ENCODE measurements at regions not wholly inside any gene's neighbourhood (a gene's known extent, or its start where the extent isn't known, plus 50 kb on each side); places are given as distances from the start of the nearest gene placed in this dataset.

GRCh38 chr12:102573237-102573636 is 92.9 kb upstream of the IGF1 start:
- no peak for DNase-seq

DNA sequence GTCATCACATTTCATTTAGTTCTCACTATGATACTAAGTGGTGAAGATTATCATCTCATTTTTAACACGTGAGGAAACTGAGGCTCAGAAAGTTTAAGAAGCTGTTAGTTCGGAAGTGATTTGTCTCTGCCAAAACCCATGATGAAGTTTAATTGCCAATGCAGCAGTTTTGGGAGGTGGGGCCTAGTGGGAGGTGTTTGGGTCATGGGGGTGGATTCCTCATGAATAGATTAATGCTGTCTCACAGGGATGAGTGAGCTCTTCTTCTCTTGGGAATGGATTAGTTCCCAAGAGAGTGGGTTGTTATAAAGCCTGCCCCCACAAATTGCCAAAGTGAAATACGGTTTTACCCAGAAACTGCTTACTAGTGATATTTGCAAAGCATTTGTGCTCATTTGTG is 91.5 kb upstream of the IGF1 start:
- DNase-seq = no peak

DNA sequence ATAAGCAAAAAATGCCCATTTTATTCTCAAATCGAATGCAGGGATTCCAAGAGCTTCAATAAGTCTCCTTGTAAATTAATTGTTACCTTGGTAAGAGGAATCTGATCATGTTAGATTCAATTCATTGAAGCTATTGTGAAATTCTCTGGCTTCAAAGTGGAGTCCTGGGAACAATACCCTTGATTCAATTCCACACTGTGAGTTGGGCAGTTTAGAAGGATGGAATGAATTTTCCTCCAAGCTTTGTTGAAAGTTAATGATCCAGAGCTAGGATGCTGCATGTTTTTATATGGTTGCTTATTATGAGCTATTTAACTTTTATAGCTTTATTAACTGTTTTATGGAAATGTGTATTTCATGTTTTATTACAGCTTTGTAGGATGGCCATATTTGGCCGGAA is 89.9 kb upstream of the IGF1 start:
- no peak for DNase-seq

GRCh38 chr12:102569803-102570202 is 89.4 kb upstream of the IGF1 start:
- DNase-seq = no peak

DNA sequence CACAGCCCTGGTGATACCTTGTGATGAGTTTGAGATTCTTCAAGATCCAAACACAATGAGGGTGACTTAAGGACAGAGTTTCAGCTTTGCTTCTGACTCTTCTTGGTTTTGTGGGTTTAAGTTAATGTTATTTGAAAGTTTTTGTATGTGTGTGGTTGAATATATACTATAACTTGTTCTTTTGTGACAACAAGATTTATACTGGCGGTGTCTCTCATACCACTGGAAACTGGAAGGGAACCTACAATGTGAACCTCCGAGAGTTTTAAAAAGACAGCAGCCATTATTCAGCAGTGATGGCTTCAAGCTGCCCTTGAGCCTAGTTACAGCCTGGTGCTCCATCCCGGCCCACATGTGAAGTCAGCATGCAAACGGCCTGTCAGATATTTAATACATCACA is 87.9 kb upstream of the IGF1 start:
- DNase-seq = no peak

DNA sequence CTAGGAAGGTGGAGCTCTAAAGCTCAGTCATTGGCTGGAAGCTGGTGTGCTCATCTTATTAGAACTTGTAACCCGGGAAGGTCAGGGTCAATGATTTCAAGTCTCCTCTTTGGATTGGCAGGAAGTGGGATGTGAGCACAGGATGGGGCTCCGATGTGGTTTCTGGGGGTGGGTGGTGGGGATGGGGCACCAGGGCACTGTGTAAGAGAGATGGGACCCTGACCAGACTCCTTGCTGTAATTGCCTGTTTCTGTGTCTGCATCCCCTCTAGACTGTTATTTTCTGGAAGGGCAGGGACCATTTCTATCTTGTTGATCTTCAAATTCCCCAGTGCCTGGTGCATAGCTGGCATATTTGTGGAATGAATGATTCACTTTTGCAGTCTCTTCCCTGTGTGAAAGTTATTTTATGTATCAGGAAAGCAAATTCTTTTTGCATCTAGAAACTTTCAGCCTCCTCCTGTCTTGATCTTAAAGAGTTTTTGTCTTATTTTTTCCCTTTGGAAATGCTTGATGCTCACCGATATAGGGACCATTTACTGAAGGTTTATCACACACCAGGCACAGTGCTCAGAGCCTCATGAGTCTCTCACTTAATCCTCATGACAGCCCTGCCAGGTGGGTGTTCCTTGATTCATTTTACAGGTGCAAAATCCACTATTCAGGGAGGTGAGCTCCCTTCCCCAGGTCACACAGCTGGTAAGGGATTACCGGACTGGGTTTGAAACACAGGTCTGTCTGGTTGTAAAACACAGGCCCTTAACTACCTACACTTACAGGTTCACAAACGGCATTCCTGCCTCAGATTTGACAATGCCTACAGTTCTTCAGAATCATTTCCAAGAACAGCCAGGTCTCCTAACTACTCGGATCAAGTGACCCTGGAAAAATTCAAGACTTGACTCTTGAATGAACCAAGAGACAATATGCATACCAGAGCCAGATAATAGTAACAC is 86.9 kb upstream of the IGF1 start:
- DNase-seq = peak; percentile 54

DNA sequence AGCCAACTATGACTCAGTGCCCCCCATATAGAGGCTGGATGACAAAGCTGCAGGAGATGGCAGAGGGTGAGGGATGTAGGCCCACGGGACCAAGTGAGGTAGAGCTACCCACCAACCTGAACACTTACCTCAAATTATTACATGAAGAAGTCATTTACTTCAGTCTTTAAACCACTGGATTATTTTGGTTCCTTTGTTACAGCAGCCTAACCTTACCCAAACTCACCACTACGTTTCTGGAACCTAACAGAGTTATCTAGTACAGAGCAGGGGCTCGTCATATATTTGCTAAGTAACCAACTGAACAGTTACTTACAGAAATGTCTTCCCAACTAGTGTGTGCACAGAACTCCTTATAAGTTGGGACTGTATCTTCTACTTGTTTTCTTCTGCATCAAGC is 85.2 kb upstream of the IGF1 start:
- DNase-seq = no peak

DNA sequence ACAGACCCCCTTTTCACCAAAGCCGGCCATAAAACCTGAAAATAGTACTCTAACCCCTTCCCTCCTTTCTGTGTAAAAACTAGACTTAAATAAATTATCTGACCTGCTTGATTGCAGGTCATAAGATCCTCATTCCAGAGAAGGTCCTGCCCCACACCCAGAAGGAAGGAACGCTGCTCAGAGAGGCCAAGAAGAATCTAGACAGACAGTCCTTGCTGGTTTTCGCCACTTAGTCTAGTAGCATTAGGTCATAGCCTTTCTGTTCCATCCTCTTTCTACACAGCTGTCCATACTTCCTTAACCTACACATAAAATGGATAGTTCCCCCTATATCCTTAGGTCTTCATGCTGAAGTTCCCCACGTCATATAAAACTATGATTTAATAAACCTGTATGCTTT is 83.7 kb upstream of the IGF1 start:
- DNase-seq = no peak

DNA sequence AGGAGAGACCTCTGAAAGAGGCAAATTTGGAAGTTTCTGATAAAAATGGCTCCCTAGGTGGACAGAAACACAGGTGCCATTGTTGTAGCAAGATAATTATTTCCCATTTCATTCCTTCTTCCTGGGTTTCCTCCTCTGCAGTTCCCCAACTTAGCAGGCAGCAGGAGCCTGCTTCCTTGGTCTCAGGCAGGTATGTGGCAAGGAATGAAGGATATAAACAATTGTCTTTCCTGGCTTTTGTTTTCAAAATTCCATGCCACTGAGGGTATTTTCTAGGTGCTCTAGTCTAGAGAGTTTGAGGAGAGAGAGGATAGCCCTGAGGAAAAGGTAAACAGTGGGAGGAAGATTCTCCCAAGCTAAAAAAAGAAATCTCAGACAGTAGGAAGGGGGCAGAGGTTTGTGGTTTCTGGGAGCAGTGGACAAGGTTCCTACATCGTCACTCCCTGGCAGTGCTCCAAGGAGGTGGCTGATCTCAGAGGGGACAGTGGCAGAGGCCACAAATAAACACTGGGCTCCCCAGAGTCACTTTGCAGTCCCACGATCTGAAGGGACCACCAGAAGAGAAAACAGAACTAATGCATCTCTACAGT is 82.6 kb upstream of the IGF1 start:
- DNase-seq = no peak

DNA sequence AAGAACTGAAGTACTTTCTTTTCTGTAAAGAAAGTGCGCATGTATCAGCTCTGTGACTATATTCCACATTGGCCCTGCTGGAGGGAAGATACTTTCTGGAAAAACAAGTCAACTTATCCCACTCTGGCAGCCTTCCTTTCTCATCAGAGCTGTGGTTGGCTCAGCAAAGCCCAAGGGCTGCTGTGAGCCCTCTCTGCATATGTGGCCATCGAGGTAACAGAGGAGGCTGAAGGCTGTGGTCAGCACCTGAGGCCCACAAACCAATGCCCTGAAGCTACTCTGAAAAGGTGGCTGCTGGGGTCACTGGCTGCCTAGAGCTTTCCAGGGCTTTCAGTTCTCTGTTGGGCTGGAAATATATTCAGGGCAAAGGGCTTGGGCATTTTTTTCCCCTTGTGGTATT is 70.8 kb upstream of the IGF1 start:
- DNase-seq = no peak

DNA sequence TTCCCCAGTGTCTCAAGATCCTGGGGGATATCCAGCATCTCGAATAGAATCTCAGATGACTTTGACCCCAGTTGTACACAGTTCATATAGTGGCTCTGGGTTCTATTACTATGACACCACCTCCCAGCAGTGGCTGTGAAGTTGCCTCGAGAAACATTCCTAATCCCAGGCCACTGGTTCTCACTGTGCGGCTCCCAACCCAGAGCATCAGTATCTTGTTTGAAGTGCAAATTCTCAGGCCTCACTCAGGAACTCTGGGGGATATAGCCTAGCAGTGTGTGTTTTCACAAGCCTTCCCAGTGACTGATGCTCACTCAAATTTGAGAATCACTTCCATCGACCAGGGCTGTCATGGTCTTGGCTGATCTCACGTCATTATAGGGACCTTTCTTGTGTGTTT is 69.3 kb upstream of the IGF1 start:
- DNase-seq = no peak

GRCh38 chr12:102548543-102548942 is 68.2 kb upstream of the IGF1 start:
- no peak for DNase-seq

GRCh38 chr12:102543494-102544485 is 63.4 kb upstream of the IGF1 start:
- DNase-seq = no peak

GRCh38 chr12:102542816-102543440 is 62.6 kb upstream of the IGF1 start:
- no peak for DNase-seq

DNA sequence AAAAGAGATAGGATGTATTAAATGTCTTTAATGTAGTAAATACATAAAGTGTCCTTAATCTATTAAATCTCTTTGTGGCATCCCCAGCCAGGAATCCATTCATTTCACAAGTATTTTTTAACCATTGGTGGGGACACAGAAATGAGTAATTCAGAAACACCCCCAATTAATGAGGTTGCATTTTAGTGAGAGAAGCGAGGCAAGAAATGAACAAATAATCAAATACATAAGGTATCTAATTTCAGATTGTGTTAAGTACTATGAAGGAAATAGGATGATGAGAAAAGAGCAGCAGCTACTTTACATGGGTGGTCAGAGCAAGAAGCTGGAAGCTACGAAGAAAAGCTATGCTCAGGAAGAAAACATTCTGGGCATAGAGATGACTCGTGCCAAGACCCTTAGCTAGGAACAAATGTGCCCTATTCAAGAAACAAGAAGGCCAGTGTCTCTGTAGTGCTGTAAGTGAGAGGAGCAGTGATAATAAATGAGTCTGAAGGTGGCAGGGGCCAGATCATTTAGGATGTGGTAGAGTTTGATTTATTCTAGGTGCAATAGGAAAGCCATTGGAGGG is 60.5 kb upstream of the IGF1 start:
- DNase-seq = no peak

- DNase-seq = no peak
Observed at GRCh38 chr12:102539651-102540553, 59.5 kb upstream of the IGF1 start.

- no peak for DNase-seq
Observed at GRCh38 chr12:102535306-102535705, 54.9 kb upstream of the IGF1 start.

- no peak for DNase-seq
Observed at GRCh38 chr12:102534899-102535298, 54.5 kb upstream of the IGF1 start.

- no peak for DNase-seq
Observed at GRCh38 chr12:102533483-102534215, 53.3 kb upstream of the IGF1 start.

All from left hindlimb (tissue), 1 donor.